ELF-1 (cell line): ENCODE measurements at regions not wholly inside any gene's neighbourhood (a gene's known extent, or its start where the extent isn't known, plus 50 kb on each side); places are given as distances from the start of the nearest gene placed in this dataset.

Source experiments
- DNase-seq: peaks from one replicate; pipeline ENCODE4 v3.0.0-alpha.2; 2016; ENCODE audit warnings: low read depth, low spot score

- no peak for DNase-seq
Observed at GRCh38 chr2:158049129-158049855, 52.4 kb upstream of the UPP2 start.

DNA sequence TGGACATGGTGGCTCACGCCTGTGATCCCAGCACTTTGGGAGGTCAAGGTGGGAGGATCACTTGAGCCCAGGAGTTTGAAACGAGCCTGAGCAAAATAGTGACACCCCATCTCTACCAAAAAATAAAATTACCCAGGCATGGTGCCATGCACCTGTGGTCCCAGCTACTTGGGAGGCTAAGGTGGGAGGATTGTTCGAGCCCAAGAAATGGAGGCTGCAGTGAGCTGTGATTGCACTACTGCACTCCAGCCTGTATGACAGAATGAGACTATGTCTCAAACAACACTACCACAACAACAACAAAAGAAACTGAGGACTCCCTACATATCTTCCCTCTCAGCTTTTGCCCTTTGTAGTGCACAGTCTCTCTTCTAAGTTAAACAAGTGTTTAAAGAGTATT lies 53.3 kb upstream of the UPP2 start:
- no peak for DNase-seq

DNA sequence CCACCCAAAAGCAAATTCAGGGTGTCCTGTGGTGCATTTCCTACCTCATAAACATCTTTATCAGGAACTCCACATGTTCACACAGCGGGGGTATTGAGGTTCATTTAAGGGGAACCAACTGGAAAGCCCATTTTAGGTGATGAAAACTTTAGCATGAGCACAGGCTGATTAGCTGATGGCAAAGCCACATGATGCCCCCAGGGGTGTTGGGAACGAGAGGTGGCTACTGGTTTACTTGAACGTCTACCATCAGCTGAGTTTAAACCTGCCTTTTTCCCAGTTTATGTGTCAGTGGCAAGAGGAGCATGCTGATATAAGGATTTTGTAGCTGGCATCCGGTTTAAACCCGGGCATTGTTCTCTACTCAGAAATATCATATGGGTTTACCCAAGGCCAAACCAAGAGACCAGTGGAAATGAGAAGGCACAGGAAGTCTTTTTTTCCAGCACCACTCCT lies 54.5 kb upstream of the UPP2 start:
- DNase-seq: no peak

DNA sequence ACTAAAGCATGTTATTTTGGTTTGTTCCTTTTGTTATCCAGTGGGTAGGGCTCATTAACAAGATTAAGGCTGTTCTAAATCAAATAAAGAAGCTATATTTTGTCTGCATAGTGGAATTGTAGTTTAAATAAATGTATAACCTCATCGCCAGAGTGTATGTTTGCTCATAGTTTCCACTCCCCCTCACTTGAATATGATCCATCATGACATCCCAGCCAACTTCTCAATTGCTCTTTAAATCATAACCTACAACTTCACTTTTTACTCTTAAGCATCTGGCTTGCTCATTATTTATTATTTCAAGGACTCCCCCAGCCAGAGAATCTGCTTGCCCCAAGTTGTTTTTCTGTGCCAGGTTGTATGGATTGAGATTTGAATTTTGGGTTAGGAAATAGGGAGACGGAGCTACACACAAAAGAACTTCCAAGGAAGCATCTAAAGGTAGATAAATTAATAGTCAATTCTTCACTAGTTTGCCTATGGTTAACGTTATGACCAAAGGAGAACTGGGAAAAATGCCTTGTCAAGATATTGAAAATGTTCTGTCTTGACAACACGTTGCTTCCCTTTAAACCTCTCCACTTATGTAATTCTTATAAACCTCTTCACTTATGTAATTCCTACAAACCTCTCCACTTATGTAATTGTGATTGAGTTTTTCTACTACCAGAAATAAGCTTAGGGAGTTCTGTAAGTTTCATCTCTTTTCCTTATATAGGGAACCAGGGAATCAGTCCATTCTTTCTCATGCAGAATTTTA lies 55.4 kb upstream of the UPP2 start:
- no peak for DNase-seq

- DNase-seq: no peak
Observed at GRCh38 chr2:158045362-158045761, 56.3 kb upstream of the UPP2 start.

DNA sequence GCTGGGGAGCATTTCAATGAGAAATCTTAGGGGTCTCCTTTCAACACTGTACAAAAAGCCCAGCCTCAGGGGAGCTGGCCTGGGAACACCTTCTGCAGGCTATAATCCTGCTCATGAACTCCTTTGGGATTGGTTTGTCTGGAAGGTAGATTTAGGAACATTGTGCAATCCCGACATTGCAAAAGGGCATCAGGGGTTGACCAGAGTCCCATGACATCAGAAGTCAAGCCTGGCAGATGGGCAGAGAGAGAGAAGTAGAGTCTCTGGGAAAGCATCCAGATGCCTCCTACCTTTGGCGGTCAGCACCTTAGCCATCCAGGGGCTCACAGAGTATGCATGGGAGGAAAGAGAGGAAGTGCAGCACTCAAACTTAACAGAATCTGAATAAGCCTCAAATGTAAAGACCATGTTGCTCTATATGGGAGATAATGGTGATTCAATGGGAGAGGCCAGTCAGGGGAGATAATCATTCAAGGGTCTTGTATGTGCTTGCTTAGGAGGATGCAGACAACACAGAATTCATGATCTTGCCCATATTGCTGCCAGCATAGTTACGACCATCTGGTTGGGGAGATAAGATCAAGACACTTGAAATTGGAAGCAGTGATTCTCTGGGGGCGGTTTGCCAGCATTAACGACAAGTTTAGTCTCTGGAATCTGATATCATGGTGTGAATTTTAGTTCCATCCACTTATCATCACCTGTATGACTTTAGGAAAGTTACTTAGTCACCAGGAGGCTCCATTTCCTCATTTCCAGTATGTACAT lies 58.3 kb upstream of the UPP2 start:
- DNase-seq: no peak

GRCh38 chr2:158042666-158043065 lies 59.0 kb upstream of the UPP2 start:
- DNase-seq: no peak

DNA sequence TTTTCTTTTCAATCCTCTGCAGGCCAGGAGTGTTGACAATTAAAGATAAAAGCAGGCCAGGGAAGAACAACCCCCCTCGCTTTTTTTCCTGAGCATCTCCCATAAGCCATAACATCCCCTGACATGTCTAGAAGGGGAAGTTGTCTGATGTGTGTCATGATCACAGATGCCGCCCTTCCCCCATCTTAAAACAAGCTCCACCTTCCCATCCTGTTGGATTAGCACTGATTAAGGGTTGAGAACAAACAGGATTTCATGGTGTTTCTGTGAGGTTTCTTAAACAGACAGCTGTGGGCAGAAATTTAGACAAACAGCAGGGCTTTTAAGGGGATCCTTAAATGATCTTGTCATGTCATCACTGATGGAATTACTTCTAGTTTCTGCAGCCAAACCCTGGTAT lies 59.4 kb upstream of the UPP2 start:
- peak; percentile 32 for DNase-seq

- no peak for DNase-seq
Observed at GRCh38 chr2:158041400-158041799, 60.3 kb upstream of the UPP2 start.

- no peak for DNase-seq
Observed at GRCh38 chr2:158038901-158039300, 62.8 kb upstream of the UPP2 start.

- DNase-seq: peak; percentile 76
Observed at GRCh38 chr2:158034198-158034866, 67.3 kb upstream of the UPP2 start.

DNA sequence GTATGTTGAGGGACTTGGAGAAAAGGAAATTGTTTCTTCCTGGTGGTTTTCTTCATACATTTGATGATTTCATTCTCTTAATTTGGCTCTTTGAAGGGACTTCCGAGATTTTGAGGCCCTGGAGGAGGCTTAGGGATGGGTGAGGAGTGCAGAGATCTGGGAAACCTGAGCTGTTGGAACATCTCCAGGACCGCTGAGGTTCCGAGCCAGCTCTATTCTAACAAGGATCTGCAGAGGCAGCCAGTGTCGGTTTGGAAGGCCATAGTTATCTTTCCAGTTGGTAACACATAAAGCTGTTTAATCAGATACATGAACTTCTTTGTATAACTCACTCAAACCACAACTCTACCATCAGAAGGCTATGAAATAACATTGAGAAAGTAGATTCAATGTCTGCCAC lies 70.3 kb upstream of the UPP2 start:
- no peak for DNase-seq

- DNase-seq: no peak
Observed at GRCh38 chr2:158025255-158025996, 76.2 kb upstream of the UPP2 start.

GRCh38 chr2:158024288-158024898 lies 77.3 kb upstream of the UPP2 start:
- DNase-seq: peak; percentile 64

DNA sequence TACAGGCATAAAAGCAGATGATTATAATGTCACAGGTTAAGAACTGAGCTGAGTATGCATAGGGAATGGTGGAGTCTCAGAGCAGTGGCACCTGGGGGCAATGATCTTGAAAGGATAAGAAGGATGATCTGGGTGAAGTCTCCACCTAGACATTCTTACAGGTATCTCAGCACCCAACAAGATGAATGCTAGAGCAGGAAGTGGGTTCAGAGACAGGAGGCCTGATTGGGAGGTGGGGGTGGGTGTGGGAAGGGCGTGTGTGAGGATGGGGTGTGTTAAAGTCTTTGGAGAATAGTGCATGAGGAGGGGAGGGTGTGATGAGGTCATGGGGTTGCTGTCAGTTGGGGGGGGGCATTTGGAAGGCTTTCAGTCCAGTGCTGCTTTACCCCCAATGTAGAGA lies 78.8 kb upstream of the UPP2 start:
- no peak for DNase-seq

DNA sequence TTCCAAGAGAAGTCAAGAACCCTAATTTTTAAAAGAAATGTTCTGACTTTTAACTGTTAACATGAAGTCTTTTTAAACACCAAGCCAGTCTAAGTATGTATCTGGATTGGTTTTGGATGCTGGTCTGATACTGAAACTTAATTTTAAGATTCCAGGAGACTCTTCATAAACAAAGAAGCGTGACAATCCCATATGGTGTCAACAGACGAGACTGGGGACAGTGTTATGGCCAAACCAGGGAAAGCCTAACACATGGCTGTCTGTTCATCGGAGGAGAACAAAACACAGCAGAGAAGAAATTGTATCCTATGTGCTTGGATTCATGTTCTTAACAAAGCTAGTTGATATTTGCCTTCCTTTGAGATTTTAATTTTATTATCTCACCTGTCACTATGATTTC lies 80.5 kb upstream of the UPP2 start:
- no peak for DNase-seq

DNA sequence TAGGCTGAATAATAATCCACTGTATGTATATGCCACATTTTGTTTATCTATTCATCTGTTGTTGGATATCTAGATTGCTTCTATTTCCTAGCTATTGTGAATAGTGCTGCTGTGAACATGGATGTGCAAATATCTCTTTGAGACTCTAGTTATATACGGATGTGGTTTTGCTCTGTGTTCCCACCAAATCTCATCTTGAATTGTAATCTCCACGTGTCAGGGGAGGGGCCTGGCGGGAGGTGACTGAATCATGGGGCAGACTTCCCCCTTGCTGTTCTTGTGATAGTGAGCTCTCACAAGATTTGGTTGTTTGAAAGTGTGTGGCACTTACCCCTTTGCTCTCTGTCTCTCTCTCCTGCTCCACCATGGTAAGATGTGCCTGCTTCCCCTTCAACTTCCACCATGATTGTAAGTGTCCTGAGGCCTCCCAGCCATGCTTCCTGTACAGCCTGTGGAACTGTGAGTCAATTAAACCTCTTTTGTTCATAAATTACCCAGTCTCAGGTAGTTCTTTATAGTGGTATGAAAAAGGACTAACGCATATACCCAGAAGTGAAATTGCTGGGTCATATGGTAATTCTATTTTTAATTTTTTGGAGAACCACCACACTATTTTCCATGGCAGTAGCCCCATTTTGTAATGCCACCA lies 86.1 kb upstream of the UPP2 start:
- DNase-seq: no peak

DNA sequence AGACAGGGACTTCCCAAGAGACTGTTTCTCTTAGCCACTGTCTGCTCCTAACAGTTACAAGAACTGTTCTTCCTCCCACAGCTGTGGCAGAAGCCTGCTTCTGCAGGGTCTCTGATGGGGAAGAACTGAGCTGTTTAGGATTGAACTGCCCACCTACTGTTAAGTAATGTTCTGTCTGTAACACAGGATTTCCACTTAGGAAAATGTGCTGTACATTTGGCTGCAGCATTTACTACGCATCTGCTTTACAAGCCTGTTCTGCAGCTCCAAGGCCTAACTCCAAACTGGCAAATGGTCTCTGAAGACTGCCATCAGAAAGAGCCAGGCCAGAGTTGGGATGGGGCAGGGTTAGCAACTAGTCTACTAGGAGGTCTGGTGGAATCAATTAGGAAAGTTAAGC lies 87.8 kb upstream of the UPP2 start:
- no peak for DNase-seq

DNA sequence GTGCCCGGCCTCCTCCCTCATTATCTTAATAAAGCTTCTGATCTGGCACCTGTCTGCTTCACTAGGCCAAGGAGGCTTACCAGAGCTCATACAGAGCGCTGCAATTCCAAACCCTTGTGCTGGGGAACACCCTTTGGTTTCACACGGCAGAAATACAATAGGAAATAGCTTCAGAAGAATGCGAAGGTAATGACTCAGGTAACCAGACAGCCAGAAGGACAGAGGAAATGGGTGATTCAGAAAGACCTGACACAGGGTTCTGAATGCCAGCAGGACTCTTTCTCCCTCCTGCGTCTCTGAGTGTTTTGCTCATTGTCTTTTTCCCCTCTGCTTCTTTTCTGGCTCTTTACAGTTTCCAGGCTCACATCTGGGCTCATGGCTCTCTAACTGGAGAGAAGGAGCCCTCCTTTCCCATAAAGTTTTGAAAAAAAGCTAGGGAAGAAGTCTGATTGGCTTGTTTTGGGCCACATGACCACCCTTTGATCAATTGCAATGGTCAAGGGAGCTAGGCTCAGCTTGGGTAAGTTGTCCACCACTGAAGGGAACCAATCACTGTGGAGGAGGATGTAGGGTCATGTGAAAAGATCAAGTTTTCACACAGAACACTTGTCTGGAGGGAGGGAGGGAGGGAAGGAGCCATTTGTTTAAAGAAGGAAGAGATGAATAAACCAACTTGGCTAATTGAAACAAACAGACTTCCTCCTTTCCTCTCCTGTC lies 90.5 kb upstream of the UPP2 start:
- DNase-seq: peak; percentile 54

DNA sequence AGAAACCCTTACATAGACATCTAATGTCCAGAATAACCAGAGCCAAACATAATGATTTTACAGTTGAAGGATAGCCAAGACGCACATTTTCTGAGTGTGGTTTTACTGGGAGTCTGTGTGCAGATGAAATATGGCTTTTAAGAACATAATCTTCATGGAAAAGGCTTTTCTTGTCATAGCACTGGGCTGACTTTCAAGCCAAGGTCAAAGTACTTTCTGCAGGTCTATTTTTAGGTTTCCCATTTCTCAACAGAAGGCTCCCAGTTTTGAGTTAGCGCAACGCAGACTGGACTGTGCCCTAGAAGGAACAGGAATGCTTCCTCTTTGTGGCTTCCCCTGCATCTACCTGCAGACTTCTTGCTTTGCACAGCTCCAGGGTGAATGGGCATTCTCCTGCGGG lies 92.3 kb upstream of the UPP2 start:
- DNase-seq: no peak
